ENCODE measurements at regions not wholly inside any gene's neighbourhood (a gene's known extent, or its start where the extent isn't known, plus 50 kb on each side); places are given as distances from the start of the nearest gene placed in this dataset.

DNA sequence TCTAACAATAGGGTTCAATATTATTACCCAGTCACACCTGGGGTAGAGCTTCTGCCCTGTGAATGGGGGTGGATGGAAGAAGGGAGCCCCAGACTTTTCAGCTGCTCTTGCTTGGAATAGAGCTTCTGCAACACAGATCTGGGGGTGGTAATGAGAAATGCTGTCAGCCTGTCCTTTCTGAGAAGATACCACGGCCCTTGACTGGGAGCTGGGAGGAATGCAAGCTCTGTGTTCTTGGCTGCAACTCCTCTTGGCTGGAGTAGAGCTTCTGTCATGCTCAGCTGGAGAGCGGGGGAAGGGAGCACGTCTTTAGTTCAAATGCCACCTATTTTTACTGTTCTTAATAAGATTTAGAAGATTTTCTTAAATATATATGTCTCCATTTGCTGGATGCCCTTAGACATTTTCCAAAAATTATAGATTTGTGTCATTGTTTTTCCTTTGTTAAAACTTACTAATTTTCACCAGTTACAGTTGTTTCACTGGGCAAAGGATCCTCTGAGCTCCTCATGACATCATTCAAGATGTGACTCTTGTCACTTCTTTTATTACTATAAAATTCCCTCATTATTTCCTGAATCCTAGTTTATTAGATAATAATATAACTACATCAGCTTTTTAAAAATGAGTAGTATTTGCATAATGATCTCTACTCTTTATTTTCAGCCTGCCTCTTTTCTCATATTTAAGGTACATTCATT is 180.0 kb upstream of the TGFBR2 start (continued):
- TF ChIP-seq, protein P1, sequence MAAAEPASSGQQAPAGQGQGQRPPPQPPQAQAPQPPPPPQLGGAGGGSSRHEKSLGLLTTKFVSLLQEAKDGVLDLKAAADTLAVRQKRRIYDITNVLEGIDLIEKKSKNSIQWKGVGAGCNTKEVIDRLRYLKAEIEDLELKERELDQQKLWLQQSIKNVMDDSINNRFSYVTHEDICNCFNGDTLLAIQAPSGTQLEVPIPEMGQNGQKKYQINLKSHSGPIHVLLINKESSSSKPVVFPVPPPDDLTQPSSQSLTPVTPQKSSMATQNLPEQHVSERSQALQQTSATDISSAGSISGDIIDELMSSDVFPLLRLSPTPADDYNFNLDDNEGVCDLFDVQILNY (CRISPR knock-in tag; IDR thresholded peaks at IDR 0.05), result no peak
- TF ChIP-seq ZNF219 (CRISPR knock-in tag; IDR thresholded peaks at IDR 0.05; ENCODE audit: borderline replicate concordance), result no peak
- no peak for TF ChIP-seq GABPB1 (CRISPR knock-in tag; IDR thresholded peaks at IDR 0.05)
- no peak for TF ChIP-seq EMX1 (CRISPR knock-in tag; IDR thresholded peaks at IDR 0.05)
- TF ChIP-seq, protein P2, sequence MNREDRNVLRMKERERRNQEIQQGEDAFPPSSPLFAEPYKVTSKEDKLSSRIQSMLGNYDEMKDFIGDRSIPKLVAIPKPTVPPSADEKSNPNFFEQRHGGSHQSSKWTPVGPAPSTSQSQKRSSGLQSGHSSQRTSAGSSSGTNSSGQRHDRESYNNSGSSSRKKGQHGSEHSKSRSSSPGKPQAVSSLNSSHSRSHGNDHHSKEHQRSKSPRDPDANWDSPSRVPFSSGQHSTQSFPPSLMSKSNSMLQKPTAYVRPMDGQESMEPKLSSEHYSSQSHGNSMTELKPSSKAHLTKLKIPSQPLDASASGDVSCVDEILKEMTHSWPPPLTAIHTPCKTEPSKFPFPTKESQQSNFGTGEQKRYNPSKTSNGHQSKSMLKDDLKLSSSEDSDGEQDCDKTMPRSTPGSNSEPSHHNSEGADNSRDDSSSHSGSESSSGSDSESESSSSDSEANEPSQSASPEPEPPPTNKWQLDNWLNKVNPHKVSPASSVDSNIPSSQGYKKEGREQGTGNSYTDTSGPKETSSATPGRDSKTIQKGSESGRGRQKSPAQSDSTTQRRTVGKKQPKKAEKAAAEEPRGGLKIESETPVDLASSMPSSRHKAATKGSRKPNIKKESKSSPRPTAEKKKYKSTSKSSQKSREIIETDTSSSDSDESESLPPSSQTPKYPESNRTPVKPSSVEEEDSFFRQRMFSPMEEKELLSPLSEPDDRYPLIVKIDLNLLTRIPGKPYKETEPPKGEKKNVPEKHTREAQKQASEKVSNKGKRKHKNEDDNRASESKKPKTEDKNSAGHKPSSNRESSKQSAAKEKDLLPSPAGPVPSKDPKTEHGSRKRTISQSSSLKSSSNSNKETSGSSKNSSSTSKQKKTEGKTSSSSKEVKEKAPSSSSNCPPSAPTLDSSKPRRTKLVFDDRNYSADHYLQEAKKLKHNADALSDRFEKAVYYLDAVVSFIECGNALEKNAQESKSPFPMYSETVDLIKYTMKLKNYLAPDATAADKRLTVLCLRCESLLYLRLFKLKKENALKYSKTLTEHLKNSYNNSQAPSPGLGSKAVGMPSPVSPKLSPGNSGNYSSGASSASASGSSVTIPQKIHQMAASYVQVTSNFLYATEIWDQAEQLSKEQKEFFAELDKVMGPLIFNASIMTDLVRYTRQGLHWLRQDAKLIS (CRISPR knock-in tag; IDR thresholded peaks at IDR 0.05; ENCODE audit: borderline replicate concordance), result no peak
- TF ChIP-seq, protein P3, sequence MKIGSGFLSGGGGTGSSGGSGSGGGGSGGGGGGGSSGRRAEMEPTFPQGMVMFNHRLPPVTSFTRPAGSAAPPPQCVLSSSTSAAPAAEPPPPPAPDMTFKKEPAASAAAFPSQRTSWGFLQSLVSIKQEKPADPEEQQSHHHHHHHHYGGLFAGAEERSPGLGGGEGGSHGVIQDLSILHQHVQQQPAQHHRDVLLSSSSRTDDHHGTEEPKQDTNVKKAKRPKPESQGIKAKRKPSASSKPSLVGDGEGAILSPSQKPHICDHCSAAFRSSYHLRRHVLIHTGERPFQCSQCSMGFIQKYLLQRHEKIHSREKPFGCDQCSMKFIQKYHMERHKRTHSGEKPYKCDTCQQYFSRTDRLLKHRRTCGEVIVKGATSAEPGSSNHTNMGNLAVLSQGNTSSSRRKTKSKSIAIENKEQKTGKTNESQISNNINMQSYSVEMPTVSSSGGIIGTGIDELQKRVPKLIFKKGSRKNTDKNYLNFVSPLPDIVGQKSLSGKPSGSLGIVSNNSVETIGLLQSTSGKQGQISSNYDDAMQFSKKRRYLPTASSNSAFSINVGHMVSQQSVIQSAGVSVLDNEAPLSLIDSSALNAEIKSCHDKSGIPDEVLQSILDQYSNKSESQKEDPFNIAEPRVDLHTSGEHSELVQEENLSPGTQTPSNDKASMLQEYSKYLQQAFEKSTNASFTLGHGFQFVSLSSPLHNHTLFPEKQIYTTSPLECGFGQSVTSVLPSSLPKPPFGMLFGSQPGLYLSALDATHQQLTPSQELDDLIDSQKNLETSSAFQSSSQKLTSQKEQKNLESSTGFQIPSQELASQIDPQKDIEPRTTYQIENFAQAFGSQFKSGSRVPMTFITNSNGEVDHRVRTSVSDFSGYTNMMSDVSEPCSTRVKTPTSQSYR (CRISPR knock-in tag; IDR thresholded peaks at IDR 0.05), result no peak
- TF ChIP-seq NFYB (CRISPR knock-in tag; conservative IDR thresholded peaks at IDR 0.05; ENCODE audit: low read depth), result no peak
- TF ChIP-seq, protein P4, sequence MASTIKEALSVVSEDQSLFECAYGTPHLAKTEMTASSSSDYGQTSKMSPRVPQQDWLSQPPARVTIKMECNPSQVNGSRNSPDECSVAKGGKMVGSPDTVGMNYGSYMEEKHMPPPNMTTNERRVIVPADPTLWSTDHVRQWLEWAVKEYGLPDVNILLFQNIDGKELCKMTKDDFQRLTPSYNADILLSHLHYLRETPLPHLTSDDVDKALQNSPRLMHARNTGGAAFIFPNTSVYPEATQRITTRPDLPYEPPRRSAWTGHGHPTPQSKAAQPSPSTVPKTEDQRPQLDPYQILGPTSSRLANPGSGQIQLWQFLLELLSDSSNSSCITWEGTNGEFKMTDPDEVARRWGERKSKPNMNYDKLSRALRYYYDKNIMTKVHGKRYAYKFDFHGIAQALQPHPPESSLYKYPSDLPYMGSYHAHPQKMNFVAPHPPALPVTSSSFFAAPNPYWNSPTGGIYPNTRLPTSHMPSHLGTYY (CRISPR knock-in tag; IDR thresholded peaks at IDR 0.05), result no peak
- TF ChIP-seq, protein P5, sequence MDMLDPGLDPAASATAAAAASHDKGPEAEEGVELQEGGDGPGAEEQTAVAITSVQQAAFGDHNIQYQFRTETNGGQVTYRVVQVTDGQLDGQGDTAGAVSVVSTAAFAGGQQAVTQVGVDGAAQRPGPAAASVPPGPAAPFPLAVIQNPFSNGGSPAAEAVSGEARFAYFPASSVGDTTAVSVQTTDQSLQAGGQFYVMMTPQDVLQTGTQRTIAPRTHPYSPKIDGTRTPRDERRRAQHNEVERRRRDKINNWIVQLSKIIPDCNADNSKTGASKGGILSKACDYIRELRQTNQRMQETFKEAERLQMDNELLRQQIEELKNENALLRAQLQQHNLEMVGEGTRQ (CRISPR knock-in tag; IDR thresholded peaks at IDR 0.05), result no peak

DNA sequence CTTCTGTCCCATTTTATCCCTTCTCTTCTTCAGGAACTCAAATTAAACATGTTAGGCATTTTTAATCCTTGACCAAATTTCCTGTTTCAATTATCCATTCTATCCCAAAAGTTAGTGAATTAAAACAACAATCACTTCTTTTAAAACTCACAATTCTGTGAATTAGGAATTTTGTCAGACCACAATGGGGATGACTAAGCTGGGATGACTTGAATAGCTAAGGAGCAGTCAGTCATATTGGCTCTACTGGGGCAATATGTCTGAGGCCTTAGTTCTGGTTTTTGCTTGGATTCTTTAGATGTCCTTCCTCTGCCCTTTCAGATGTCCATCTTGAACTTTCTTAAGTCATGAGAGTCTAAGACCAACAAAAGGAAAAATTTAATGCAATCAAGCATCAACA is 178.2 kb upstream of the TGFBR2 start:
- no peak overlapping the region for H3K4me3 Mint-ChIP-seq
- H3K9me3 Mint-ChIP-seq, result peaks cover 11% of the 10 kb centered on the region
- no peaks in the 10 kb centered on the region for H3K4me1 Mint-ChIP-seq
- no peak overlapping the region for H3K27ac Mint-ChIP-seq
- no peaks in the 10 kb centered on the region; the same call in 1 of the 2 replicates for H3K27me3 Mint-ChIP-seq (ENCODE audit: low read depth)
- ATAC-seq, result no peak
- no peaks in the 10 kb centered on the region for H3K36me3 Mint-ChIP-seq
- DNase-seq (ENCODE audit: low spot score), result no peak
- CTCF ChIA-PET, result no interaction called here
- POLR2A ChIA-PET, result no interaction called here
- TF ChIP-seq SMAD3 (CRISPR knock-in tag; IDR thresholded peaks at IDR 0.05; ENCODE audit: borderline replicate concordance), result no peak
- TF ChIP-seq NFYB (CRISPR knock-in tag; conservative IDR thresholded peaks at IDR 0.05; ENCODE audit: low read depth), result no peak
- TF ChIP-seq, protein P6, sequence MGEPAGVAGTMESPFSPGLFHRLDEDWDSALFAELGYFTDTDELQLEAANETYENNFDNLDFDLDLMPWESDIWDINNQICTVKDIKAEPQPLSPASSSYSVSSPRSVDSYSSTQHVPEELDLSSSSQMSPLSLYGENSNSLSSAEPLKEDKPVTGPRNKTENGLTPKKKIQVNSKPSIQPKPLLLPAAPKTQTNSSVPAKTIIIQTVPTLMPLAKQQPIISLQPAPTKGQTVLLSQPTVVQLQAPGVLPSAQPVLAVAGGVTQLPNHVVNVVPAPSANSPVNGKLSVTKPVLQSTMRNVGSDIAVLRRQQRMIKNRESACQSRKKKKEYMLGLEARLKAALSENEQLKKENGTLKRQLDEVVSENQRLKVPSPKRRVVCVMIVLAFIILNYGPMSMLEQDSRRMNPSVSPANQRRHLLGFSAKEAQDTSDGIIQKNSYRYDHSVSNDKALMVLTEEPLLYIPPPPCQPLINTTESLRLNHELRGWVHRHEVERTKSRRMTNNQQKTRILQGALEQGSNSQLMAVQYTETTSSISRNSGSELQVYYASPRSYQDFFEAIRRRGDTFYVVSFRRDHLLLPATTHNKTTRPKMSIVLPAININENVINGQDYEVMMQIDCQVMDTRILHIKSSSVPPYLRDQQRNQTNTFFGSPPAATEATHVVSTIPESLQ (CRISPR knock-in tag; IDR thresholded peaks at IDR 0.05), result no peak
- TF ChIP-seq ATF1 (CRISPR knock-in tag; IDR thresholded peaks at IDR 0.05), result no peak
- TF ChIP-seq CREM (CRISPR knock-in tag; IDR thresholded peaks at IDR 0.05), result no peak
